ENCODE measurements at regions not wholly inside any gene's neighbourhood (a gene's known extent, or its start where the extent isn't known, plus 50 kb on each side); places are given as distances from the start of the nearest gene placed in this dataset.
"Not testable (repeated sequence)": the region's sequence is repeated elsewhere in the genome, so short reads cannot be mapped to it uniquely, and the experiment has no call there.

- in situ Hi-C loops (cut with HindIII; ENCODE audit: low pct_ligation_motif_present, low sequenced_read_pairs), result no loop called here
- no peak for DNase-seq
- H3K4me3 ChIP-seq (ENCODE audit: low read depth, low read length), result no peak overlapping the region
- no peaks in the 10 kb centered on the region for H3K27me3 ChIP-seq (replicated peaks)
- H3K27ac ChIP-seq, result no peak overlapping the region
- no peak for TF ChIP-seq CTCF (IDR thresholded peaks at IDR 0.05; ENCODE audit: low read depth, low read length, missing control alignments)
- H3K36me3 ChIP-seq (replicated peaks), result no peaks in the 10 kb centered on the region
Measured at GRCh38 chr4:57945298-57945697, 835.1 kb upstream of the IGFBP7 start.

GRCh38 chr4:57943682-57944081, 833.5 kb upstream of the IGFBP7 start:
- TF ChIP-seq CTCF (IDR thresholded peaks at IDR 0.05; ENCODE audit: low read depth, low read length, missing control alignments), result no peak
- Histone ChIP-seq H3K27me3 (replicated peaks) (no peaks in the 10 kb centered on the region), H3K27ac (no peak overlapping the region), H3K4me3 (ENCODE audit: low read depth, low read length) (no peak overlapping the region), H3K36me3 (replicated peaks) (no peaks in the 10 kb centered on the region)
- in situ Hi-C loops (cut with HindIII; ENCODE audit: low pct_ligation_motif_present, low sequenced_read_pairs), result no loop called here
- peak; percentile 47 for DNase-seq

- H3K27me3 ChIP-seq (replicated peaks); H3K4me3 ChIP-seq (ENCODE audit: low read depth, low read length); in situ Hi-C loops (cut with HindIII; ENCODE audit: low pct_ligation_motif_present, low sequenced_read_pairs); H3K27ac ChIP-seq; DNase-seq; H3K36me3 ChIP-seq (replicated peaks): not testable (repeated sequence)
Measured at GRCh38 chr4:57937326-57937725, 827.1 kb upstream of the IGFBP7 start.

GRCh38 chr4:57926311-57926710, 816.1 kb upstream of the IGFBP7 start:
- Histone ChIP-seq H3K27ac (no peak overlapping the region), H3K36me3 (replicated peaks) (no peaks in the 10 kb centered on the region), H3K4me3 (ENCODE audit: low read depth, low read length) (no peak overlapping the region), H3K27me3 (replicated peaks) (no peaks in the 10 kb centered on the region)
- no peak for TF ChIP-seq CTCF (IDR thresholded peaks at IDR 0.05; ENCODE audit: low read depth, low read length, missing control alignments)
- DNase-seq, result no peak
- in situ Hi-C loops (cut with HindIII; ENCODE audit: low pct_ligation_motif_present, low sequenced_read_pairs), result no loop called here

- H3K27me3 ChIP-seq (replicated peaks), result no peaks in the 10 kb centered on the region
- no peak for TF ChIP-seq CTCF (IDR thresholded peaks at IDR 0.05; ENCODE audit: low read depth, low read length, missing control alignments)
- H3K36me3 ChIP-seq (replicated peaks), result no peaks in the 10 kb centered on the region
- H3K27ac ChIP-seq, result no peak overlapping the region
- in situ Hi-C loops (cut with HindIII; ENCODE audit: low pct_ligation_motif_present, low sequenced_read_pairs), result no loop called here
- DNase-seq, result no peak
- no peak overlapping the region for H3K4me3 ChIP-seq (ENCODE audit: low read depth, low read length)
Measured at GRCh38 chr4:57924951-57925350, 814.8 kb upstream of the IGFBP7 start.

GRCh38 chr4:57916479-57916878, 806.3 kb upstream of the IGFBP7 start:
- no peak for DNase-seq
- H3K27me3 ChIP-seq (replicated peaks), result no peaks in the 10 kb centered on the region
- no peak overlapping the region for H3K27ac ChIP-seq
- TF ChIP-seq CTCF (IDR thresholded peaks at IDR 0.05; ENCODE audit: low read depth, low read length, missing control alignments), result no peak
- no peak overlapping the region for H3K4me3 ChIP-seq (ENCODE audit: low read depth, low read length)
- in situ Hi-C loops (cut with HindIII; ENCODE audit: low pct_ligation_motif_present, low sequenced_read_pairs), result no loop called here
- no peaks in the 10 kb centered on the region for H3K36me3 ChIP-seq (replicated peaks)

Measured in brain microvascular endothelial cell (primary cell).